ENCODE measurements at regions not wholly inside any gene's neighbourhood (a gene's known extent, or its start where the extent isn't known, plus 50 kb on each side); places are given as distances from the start of the nearest gene placed in this dataset.

DNA sequence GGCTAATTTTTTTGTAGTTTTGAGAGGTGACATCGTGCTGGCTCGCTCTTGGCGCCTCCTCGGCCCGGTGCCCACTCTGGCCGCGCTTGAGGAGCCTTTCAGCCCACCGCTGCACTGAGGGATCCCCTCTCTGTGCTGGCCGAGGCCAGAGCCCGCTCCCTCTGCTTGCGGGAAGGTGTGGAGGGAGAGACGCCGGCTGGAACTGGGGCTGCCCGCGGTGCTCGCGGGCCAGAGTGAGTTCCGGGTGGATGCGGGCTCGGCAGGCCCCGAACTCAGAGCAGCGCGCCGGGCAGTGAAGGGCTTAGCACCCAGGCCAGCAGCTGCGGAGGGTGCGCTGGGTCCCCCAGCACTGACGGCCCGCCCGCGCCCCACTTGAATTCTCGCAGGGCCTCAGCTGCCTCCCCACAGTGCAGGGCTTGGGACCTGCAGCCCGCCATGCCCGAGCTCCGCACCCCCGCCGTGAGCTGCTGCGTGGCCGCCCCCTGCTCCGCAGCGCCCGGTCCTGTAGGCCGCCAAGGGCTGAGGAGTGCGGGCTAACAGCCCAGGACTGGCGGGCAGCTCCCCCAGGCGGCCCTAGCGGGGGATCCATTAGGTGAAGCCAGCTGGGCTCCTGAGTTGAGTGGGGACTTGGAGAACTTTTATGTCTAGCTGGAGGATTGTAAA, 113.2 kb upstream of the ZSWIM2 start:
- no peak for TF ChIP-seq POLR2A (IDR thresholded peaks at IDR 0.05)
- TF ChIP-seq, protein P1, sequence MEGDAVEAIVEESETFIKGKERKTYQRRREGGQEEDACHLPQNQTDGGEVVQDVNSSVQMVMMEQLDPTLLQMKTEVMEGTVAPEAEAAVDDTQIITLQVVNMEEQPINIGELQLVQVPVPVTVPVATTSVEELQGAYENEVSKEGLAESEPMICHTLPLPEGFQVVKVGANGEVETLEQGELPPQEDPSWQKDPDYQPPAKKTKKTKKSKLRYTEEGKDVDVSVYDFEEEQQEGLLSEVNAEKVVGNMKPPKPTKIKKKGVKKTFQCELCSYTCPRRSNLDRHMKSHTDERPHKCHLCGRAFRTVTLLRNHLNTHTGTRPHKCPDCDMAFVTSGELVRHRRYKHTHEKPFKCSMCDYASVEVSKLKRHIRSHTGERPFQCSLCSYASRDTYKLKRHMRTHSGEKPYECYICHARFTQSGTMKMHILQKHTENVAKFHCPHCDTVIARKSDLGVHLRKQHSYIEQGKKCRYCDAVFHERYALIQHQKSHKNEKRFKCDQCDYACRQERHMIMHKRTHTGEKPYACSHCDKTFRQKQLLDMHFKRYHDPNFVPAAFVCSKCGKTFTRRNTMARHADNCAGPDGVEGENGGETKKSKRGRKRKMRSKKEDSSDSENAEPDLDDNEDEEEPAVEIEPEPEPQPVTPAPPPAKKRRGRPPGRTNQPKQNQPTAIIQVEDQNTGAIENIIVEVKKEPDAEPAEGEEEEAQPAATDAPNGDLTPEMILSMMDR (IDR thresholded peaks at IDR 0.05): no peak
- no peak for TF ChIP-seq EP300 (IDR thresholded peaks at IDR 0.05)

Measured in suprapubic skin (tissue), 3 donors.